Endothelial cell of umbilical vein (primary cell): ENCODE measurements at regions not wholly inside any gene's neighbourhood (a gene's known extent, or its start where the extent isn't known, plus 50 kb on each side); places are given as distances from the start of the nearest gene placed in this dataset.

Experiments
- BruUV-seq: library from RNA; stranded (reverse); fragments of 400-500 nt; replicated peaks from 2 replicates; lab custom pipeline; 2021; lab: Mats Ljungman, UMichigan
- CTCF ChIA-PET: fragments of 300-600, 350-600 bp; sonication (Branson Sonifier 250); formaldehyde crosslinking; loops from one replicate; lab custom pipeline; 2021; ENCODE audit warnings: antibody characterized with exemption, inconsistent platforms; lab: Charles Lee
- POLR2A ChIA-PET: fragments of 300-600, 350-600 bp; sonication (Branson Sonifier 250); formaldehyde crosslinking; loops from one replicate; lab custom pipeline; 2021; ENCODE audit warnings: antibody characterized with exemption, inconsistent platforms; lab: Charles Lee
- DNase-seq: peaks from one replicate; pipeline ENCODE4 v3.0.0-alpha.2; 2011; ENCODE audit warnings: low read depth, low spot score
- FAIRE-seq: peaks from 2 replicates; lab custom pipeline; 2011; peaks lifted over from hg19 to GRCh38; lab: Jason Lieb, UNC
- H2AFZ ChIP-seq: 2 replicates; pipeline ENCODE4 v1.6.0; 2012; ENCODE audit warnings: low read depth, low read length, control low read depth, inconsistent platforms
- H3K27ac ChIP-seq: 2 replicates; pipeline ENCODE4 v1.5.1; 2011; ENCODE audit warnings: low read depth, mild to moderate bottlenecking, control low read depth, low read length, moderate library complexity; ENCODE audit not compliant: insufficient read depth
- H3K27me3 ChIP-seq, 2 experiments: 2 replicates each; pipeline versions ENCODE4 v1.6.0 to v1.6.1; 2011; ENCODE audit warnings: low read length in 2 of 2, mixed read lengths in 1 of 2; ENCODE audit not compliant: control insufficient read depth in 2 of 2, insufficient read depth in 2 of 2
- H3K36me3 ChIP-seq, 2 experiments: 2 replicates in 1 of 2; 3 replicates in 1 of 2; pipeline ENCODE4 v1.5.1; 2011; ENCODE audit warnings: low read length in 2 of 2, mild to moderate bottlenecking in 1 of 2, moderate library complexity in 1 of 2; ENCODE audit not compliant: control insufficient read depth in 2 of 2, insufficient read depth in 2 of 2; ENCODE audit errors: extremely low read depth in 1 of 2
- H3K4me1 ChIP-seq: 3 replicates; pipeline ENCODE4 v1.5.1; 2011; ENCODE audit warnings: mild to moderate bottlenecking, low read length; ENCODE audit not compliant: control insufficient read depth, insufficient read depth; ENCODE audit errors: extremely low read depth
- H3K4me2 ChIP-seq: 2 replicates; pipeline ENCODE4 v1.6.1; 2011; ENCODE audit warnings: low read length, control low read depth, mixed read lengths; ENCODE audit not compliant: insufficient read depth
- H3K4me3 ChIP-seq, 3 experiments: fragments of 200-600 bp in 1 of 3; sonication (generic), shearing (Covaris generic) in 1 of 3; replicated peaks in 1 of 3; 2 replicates each; pipeline ENCODE4 v1.5.1; 2011 to 2016; ENCODE audit warnings: control low read depth in 3 of 3, low read length in 3 of 3, mild to moderate bottlenecking in 2 of 3, inconsistent platforms in 1 of 3, low read depth in 1 of 3, moderate library complexity in 1 of 3; ENCODE audit not compliant: insufficient read depth in 1 of 3
- H3K79me2 ChIP-seq: 2 replicates; pipeline ENCODE4 v1.6.0; 2012; ENCODE audit warnings: low read length, inconsistent platforms; ENCODE audit not compliant: control insufficient read depth, insufficient read depth
- H3K9ac ChIP-seq: replicated peaks from 2 replicates; pipeline ENCODE3; 2011; ENCODE audit warnings: low read length, control low read depth; ENCODE audit not compliant: insufficient read depth; ENCODE audit errors: extremely low read depth
- H3K9me1 ChIP-seq: replicated peaks from 3 replicates; pipeline ENCODE4 v1.6.0; 2011; ENCODE audit warnings: mild to moderate bottlenecking, low read length; ENCODE audit not compliant: control insufficient read depth, insufficient read depth; ENCODE audit errors: extremely low read depth
- H3K9me3 ChIP-seq: replicated peaks from 2 replicates; pipeline ENCODE4 v1.5.1; 2012; ENCODE audit warnings: low read length, inconsistent platforms; ENCODE audit not compliant: control insufficient read depth, insufficient read depth
- H4K20me1 ChIP-seq: replicated peaks from 2 replicates; pipeline ENCODE3; 2011; ENCODE audit warnings: mild to moderate bottlenecking, low read length; ENCODE audit not compliant: control insufficient read depth, insufficient read depth; ENCODE audit errors: extremely low read depth
- EZH2 ChIP-seq: IDR thresholded peaks from 2 replicates; pipeline ENCODE4 v1.6.1; 2012; ENCODE audit warnings: borderline replicate concordance, low read depth, mild to moderate bottlenecking, moderate library complexity, low read length, inconsistent platforms; ENCODE audit not compliant: severe bottlenecking
- FOS ChIP-seq: IDR thresholded peaks from 2 replicates; pipeline ENCODE4 v1.6.1; 2011; ENCODE audit warnings: mild to moderate bottlenecking, low read length, moderate library complexity, borderline replicate concordance; ENCODE audit not compliant: insufficient read depth
- GATA2 ChIP-seq: IDR thresholded peaks from 2 replicates; pipeline ENCODE4 v1.7.0; 2011; ENCODE audit warnings: low read depth, mild to moderate bottlenecking, moderate library complexity, mixed read lengths, low read length; ENCODE audit not compliant: insufficient read length, insufficient read depth
- JUN ChIP-seq: IDR thresholded peaks from 2 replicates; pipeline ENCODE4 v1.6.1; 2011; ENCODE audit warnings: borderline replicate concordance, low read depth; ENCODE audit not compliant: insufficient read length, insufficient read depth
- MAX ChIP-seq: IDR thresholded peaks from 2 replicates; pipeline ENCODE4 v1.6.1; 2011; ENCODE audit not compliant: insufficient read depth, insufficient read length
- MYC ChIP-seq: IDR thresholded peaks from one replicate; pipeline ENCODE4 v1.6.1; 2011; ENCODE audit warnings: mild to moderate bottlenecking, low read depth, low read length
- POLR2A ChIP-seq: IDR thresholded peaks from 2 replicates; pipeline ENCODE4 v1.6.1; 2012; ENCODE audit warnings: low read depth, mild to moderate bottlenecking, control low read depth, low read length
- POLR2AphosphoS5 ChIP-seq: IDR thresholded peaks from 2 replicates; pipeline ENCODE4 v1.6.1; 2012; ENCODE audit warnings: low read depth, mild to moderate bottlenecking, control low read depth, low read length, moderate library complexity; ENCODE audit not compliant: insufficient read depth
- dilution Hi-C: fragments of 300-500 bp; cut with MboI; formaldehyde crosslinking; loops from one replicate; pipeline ENCODE4 v1.15.0; 2019; ENCODE audit warnings: low sequenced_read_pairs; ENCODE audit not compliant: extremely low pct_ligation_motif_present
- intact Hi-C: fragments of 100-400 bp; cut with micrococcal nuclease; formaldehyde crosslinking; loops from one replicate; pipeline ENCODE4 v1.10.0; 2022
- TF ChIP-seq, protein P1 (sequence below), 2 donors: IDR thresholded peaks; 1 replicate in 1 of 2; 2 replicates in 1 of 2; pipeline ENCODE4 v1.5.1; 2011; ENCODE audit warnings: low read length in 2 of 2, mild to moderate bottlenecking in 2 of 2, moderate library complexity in 2 of 2, control low read depth in 1 of 2, inconsistent platforms in 1 of 2, low read depth in 1 of 2; ENCODE audit not compliant: insufficient read depth in 1 of 2; ENCODE audit errors: extremely low read depth in 1 of 2

- FAIRE-seq (no peak), DNase-seq (no peak)
- Histone ChIP-seq H3K79me2 (no peaks in the 10 kb centered on the region), H2AFZ (no peak overlapping the region), H3K27ac (no peak overlapping the region), H3K4me2 (no peak overlapping the region), H3K36me3 (no peaks in the 10 kb centered on the region), H3K9ac (no peak overlapping the region), H3K9me3 (no peaks in the 10 kb centered on the region), H4K20me1 (no peaks in the 10 kb centered on the region), H3K27me3 (no peaks in the 10 kb centered on the region), H3K4me3 (no peak overlapping the region), H3K9me1 (no peaks in the 10 kb centered on the region), H3K4me1 (peaks cover 7% of the 10 kb centered on the region)
- TF ChIP-seq FOS (no peak), GATA2 (no peak), EZH2 (no peak), MYC (no peak), MAX (no peak), POLR2A (no peak), JUN (no peak), POLR2AphosphoS5 (no peak)
- TF ChIP-seq, protein P1, sequence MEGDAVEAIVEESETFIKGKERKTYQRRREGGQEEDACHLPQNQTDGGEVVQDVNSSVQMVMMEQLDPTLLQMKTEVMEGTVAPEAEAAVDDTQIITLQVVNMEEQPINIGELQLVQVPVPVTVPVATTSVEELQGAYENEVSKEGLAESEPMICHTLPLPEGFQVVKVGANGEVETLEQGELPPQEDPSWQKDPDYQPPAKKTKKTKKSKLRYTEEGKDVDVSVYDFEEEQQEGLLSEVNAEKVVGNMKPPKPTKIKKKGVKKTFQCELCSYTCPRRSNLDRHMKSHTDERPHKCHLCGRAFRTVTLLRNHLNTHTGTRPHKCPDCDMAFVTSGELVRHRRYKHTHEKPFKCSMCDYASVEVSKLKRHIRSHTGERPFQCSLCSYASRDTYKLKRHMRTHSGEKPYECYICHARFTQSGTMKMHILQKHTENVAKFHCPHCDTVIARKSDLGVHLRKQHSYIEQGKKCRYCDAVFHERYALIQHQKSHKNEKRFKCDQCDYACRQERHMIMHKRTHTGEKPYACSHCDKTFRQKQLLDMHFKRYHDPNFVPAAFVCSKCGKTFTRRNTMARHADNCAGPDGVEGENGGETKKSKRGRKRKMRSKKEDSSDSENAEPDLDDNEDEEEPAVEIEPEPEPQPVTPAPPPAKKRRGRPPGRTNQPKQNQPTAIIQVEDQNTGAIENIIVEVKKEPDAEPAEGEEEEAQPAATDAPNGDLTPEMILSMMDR (IDR thresholded peaks at IDR 0.05; ENCODE audit: extremely low read depth in 1 of 2, insufficient read depth in 1 of 2, low read depth in 1 of 2, low read length in 2 of 2): no peak
- intact Hi-C loops: no loop called here
- dilution Hi-C loops: no loop called here
- CTCF ChIA-PET: no interaction called here
- POLR2A ChIA-PET: no interaction called here
- BruUV-seq: no TSS peak
Observed at GRCh38 chr21:16580661-16581060, 850.9 kb downstream of the USP25 start.
